ENCODE measurements at regions not wholly inside any gene's neighbourhood (a gene's known extent, or its start where the extent isn't known, plus 50 kb on each side); places are given as distances from the start of the nearest gene placed in this dataset.

GRCh38 chr13:37385956-37386670 lies 212.5 kb downstream of the POSTN start:
- TF ChIP-seq, protein P1, sequence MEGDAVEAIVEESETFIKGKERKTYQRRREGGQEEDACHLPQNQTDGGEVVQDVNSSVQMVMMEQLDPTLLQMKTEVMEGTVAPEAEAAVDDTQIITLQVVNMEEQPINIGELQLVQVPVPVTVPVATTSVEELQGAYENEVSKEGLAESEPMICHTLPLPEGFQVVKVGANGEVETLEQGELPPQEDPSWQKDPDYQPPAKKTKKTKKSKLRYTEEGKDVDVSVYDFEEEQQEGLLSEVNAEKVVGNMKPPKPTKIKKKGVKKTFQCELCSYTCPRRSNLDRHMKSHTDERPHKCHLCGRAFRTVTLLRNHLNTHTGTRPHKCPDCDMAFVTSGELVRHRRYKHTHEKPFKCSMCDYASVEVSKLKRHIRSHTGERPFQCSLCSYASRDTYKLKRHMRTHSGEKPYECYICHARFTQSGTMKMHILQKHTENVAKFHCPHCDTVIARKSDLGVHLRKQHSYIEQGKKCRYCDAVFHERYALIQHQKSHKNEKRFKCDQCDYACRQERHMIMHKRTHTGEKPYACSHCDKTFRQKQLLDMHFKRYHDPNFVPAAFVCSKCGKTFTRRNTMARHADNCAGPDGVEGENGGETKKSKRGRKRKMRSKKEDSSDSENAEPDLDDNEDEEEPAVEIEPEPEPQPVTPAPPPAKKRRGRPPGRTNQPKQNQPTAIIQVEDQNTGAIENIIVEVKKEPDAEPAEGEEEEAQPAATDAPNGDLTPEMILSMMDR (IDR thresholded peaks at IDR 0.05) = no peak
- no peak for TF ChIP-seq ZFX (IDR thresholded peaks at IDR 0.05; ENCODE audit: borderline replicate concordance)
